Endothelial cell of umbilical vein (primary cell): ENCODE measurements at regions not wholly inside any gene's neighbourhood (a gene's known extent, or its start where the extent isn't known, plus 50 kb on each side); places are given as distances from the start of the nearest gene placed in this dataset.

Source experiments
- BruUV-seq: library from RNA; stranded (reverse); fragments of 400-500 nt; replicated peaks from 2 replicates; lab custom pipeline; 2021; lab: Mats Ljungman, UMichigan
- CTCF ChIA-PET: fragments of 300-600, 350-600 bp; sonication (Branson Sonifier 250); formaldehyde crosslinking; loops from one replicate; lab custom pipeline; 2021; ENCODE audit warnings: antibody characterized with exemption, inconsistent platforms; lab: Charles Lee
- POLR2A ChIA-PET: fragments of 300-600, 350-600 bp; sonication (Branson Sonifier 250); formaldehyde crosslinking; loops from one replicate; lab custom pipeline; 2021; ENCODE audit warnings: antibody characterized with exemption, inconsistent platforms; lab: Charles Lee
- DNase-seq: peaks from one replicate; pipeline ENCODE4 v3.0.0-alpha.2; 2011; ENCODE audit warnings: low read depth, low spot score
- FAIRE-seq: peaks from 2 replicates; lab custom pipeline; 2011; peaks lifted over from hg19 to GRCh38; lab: Jason Lieb, UNC
- H2AFZ ChIP-seq: 2 replicates; pipeline ENCODE4 v1.6.0; 2012; ENCODE audit warnings: low read depth, low read length, control low read depth, inconsistent platforms
- H3K27ac ChIP-seq: 2 replicates; pipeline ENCODE4 v1.5.1; 2011; ENCODE audit warnings: low read depth, mild to moderate bottlenecking, control low read depth, low read length, moderate library complexity; ENCODE audit not compliant: insufficient read depth
- H3K27me3 ChIP-seq, 2 experiments: 2 replicates each; pipeline versions ENCODE4 v1.6.0 to v1.6.1; 2011; ENCODE audit warnings: low read length in 2 of 2, mixed read lengths in 1 of 2; ENCODE audit not compliant: control insufficient read depth in 2 of 2, insufficient read depth in 2 of 2
- H3K36me3 ChIP-seq, 2 experiments: 2 replicates in 1 of 2; 3 replicates in 1 of 2; pipeline ENCODE4 v1.5.1; 2011; ENCODE audit warnings: low read length in 2 of 2, mild to moderate bottlenecking in 1 of 2, moderate library complexity in 1 of 2; ENCODE audit not compliant: control insufficient read depth in 2 of 2, insufficient read depth in 2 of 2; ENCODE audit errors: extremely low read depth in 1 of 2
- H3K4me1 ChIP-seq: 3 replicates; pipeline ENCODE4 v1.5.1; 2011; ENCODE audit warnings: mild to moderate bottlenecking, low read length; ENCODE audit not compliant: control insufficient read depth, insufficient read depth; ENCODE audit errors: extremely low read depth
- H3K4me2 ChIP-seq: 2 replicates; pipeline ENCODE4 v1.6.1; 2011; ENCODE audit warnings: low read length, control low read depth, mixed read lengths; ENCODE audit not compliant: insufficient read depth
- H3K4me3 ChIP-seq, 3 experiments: fragments of 200-600 bp in 1 of 3; sonication (generic), shearing (Covaris generic) in 1 of 3; replicated peaks in 1 of 3; 2 replicates each; pipeline ENCODE4 v1.5.1; 2011 to 2016; ENCODE audit warnings: control low read depth in 3 of 3, low read length in 3 of 3, mild to moderate bottlenecking in 2 of 3, inconsistent platforms in 1 of 3, low read depth in 1 of 3, moderate library complexity in 1 of 3; ENCODE audit not compliant: insufficient read depth in 1 of 3
- H3K79me2 ChIP-seq: 2 replicates; pipeline ENCODE4 v1.6.0; 2012; ENCODE audit warnings: low read length, inconsistent platforms; ENCODE audit not compliant: control insufficient read depth, insufficient read depth
- H3K9ac ChIP-seq: replicated peaks from 2 replicates; pipeline ENCODE3; 2011; ENCODE audit warnings: low read length, control low read depth; ENCODE audit not compliant: insufficient read depth; ENCODE audit errors: extremely low read depth
- H3K9me1 ChIP-seq: replicated peaks from 3 replicates; pipeline ENCODE4 v1.6.0; 2011; ENCODE audit warnings: mild to moderate bottlenecking, low read length; ENCODE audit not compliant: control insufficient read depth, insufficient read depth; ENCODE audit errors: extremely low read depth
- H3K9me3 ChIP-seq: replicated peaks from 2 replicates; pipeline ENCODE4 v1.5.1; 2012; ENCODE audit warnings: low read length, inconsistent platforms; ENCODE audit not compliant: control insufficient read depth, insufficient read depth
- H4K20me1 ChIP-seq: replicated peaks from 2 replicates; pipeline ENCODE3; 2011; ENCODE audit warnings: mild to moderate bottlenecking, low read length; ENCODE audit not compliant: control insufficient read depth, insufficient read depth; ENCODE audit errors: extremely low read depth
- EZH2 ChIP-seq: IDR thresholded peaks from 2 replicates; pipeline ENCODE4 v1.6.1; 2012; ENCODE audit warnings: borderline replicate concordance, low read depth, mild to moderate bottlenecking, moderate library complexity, low read length, inconsistent platforms; ENCODE audit not compliant: severe bottlenecking
- FOS ChIP-seq: IDR thresholded peaks from 2 replicates; pipeline ENCODE4 v1.6.1; 2011; ENCODE audit warnings: mild to moderate bottlenecking, low read length, moderate library complexity, borderline replicate concordance; ENCODE audit not compliant: insufficient read depth
- GATA2 ChIP-seq: IDR thresholded peaks from 2 replicates; pipeline ENCODE4 v1.7.0; 2011; ENCODE audit warnings: low read depth, mild to moderate bottlenecking, moderate library complexity, mixed read lengths, low read length; ENCODE audit not compliant: insufficient read length, insufficient read depth
- JUN ChIP-seq: IDR thresholded peaks from 2 replicates; pipeline ENCODE4 v1.6.1; 2011; ENCODE audit warnings: borderline replicate concordance, low read depth; ENCODE audit not compliant: insufficient read length, insufficient read depth
- MAX ChIP-seq: IDR thresholded peaks from 2 replicates; pipeline ENCODE4 v1.6.1; 2011; ENCODE audit not compliant: insufficient read depth, insufficient read length
- MYC ChIP-seq: IDR thresholded peaks from one replicate; pipeline ENCODE4 v1.6.1; 2011; ENCODE audit warnings: mild to moderate bottlenecking, low read depth, low read length
- POLR2A ChIP-seq: IDR thresholded peaks from 2 replicates; pipeline ENCODE4 v1.6.1; 2012; ENCODE audit warnings: low read depth, mild to moderate bottlenecking, control low read depth, low read length
- POLR2AphosphoS5 ChIP-seq: IDR thresholded peaks from 2 replicates; pipeline ENCODE4 v1.6.1; 2012; ENCODE audit warnings: low read depth, mild to moderate bottlenecking, control low read depth, low read length, moderate library complexity; ENCODE audit not compliant: insufficient read depth
- dilution Hi-C: fragments of 300-500 bp; cut with MboI; formaldehyde crosslinking; loops from one replicate; pipeline ENCODE4 v1.15.0; 2019; ENCODE audit warnings: low sequenced_read_pairs; ENCODE audit not compliant: extremely low pct_ligation_motif_present
- intact Hi-C: fragments of 100-400 bp; cut with micrococcal nuclease; formaldehyde crosslinking; loops from one replicate; pipeline ENCODE4 v1.10.0; 2022
- TF ChIP-seq, protein P1 (sequence below), 2 donors: IDR thresholded peaks; 1 replicate in 1 of 2; 2 replicates in 1 of 2; pipeline ENCODE4 v1.5.1; 2011; ENCODE audit warnings: low read length in 2 of 2, mild to moderate bottlenecking in 2 of 2, moderate library complexity in 2 of 2, control low read depth in 1 of 2, inconsistent platforms in 1 of 2, low read depth in 1 of 2; ENCODE audit not compliant: insufficient read depth in 1 of 2; ENCODE audit errors: extremely low read depth in 1 of 2

GRCh38 chr2:215621381-215621780, 185.5 kb upstream of the FN1 start:
- Histone ChIP-seq H4K20me1 (no peaks in the 10 kb centered on the region), H3K4me1 (peaks cover 37% of the 10 kb centered on the region), H3K4me3 (no peak overlapping the region), H2AFZ (no peak overlapping the region), H3K36me3 (peaks cover 14 to 16% of the 10 kb centered on the region in 2 experiments), H3K9me3 (no peaks in the 10 kb centered on the region), H3K27me3 (no peaks in the 10 kb centered on the region), H3K9ac (no peak overlapping the region), H3K27ac (no peak overlapping the region), H3K9me1 (no peaks in the 10 kb centered on the region), H3K4me2 (no peak overlapping the region), H3K79me2 (no peaks in the 10 kb centered on the region)
- DNase-seq (no peak), FAIRE-seq (no peak)
- dilution Hi-C loops = no loop called here
- no TSS peak for BruUV-seq
- intact Hi-C loops = no loop called here
- TF ChIP-seq POLR2AphosphoS5 (no peak), MAX (no peak), MYC (no peak), POLR2A (no peak), JUN (no peak), EZH2 (no peak), GATA2 (no peak), FOS (no peak)
- TF ChIP-seq, protein P1, sequence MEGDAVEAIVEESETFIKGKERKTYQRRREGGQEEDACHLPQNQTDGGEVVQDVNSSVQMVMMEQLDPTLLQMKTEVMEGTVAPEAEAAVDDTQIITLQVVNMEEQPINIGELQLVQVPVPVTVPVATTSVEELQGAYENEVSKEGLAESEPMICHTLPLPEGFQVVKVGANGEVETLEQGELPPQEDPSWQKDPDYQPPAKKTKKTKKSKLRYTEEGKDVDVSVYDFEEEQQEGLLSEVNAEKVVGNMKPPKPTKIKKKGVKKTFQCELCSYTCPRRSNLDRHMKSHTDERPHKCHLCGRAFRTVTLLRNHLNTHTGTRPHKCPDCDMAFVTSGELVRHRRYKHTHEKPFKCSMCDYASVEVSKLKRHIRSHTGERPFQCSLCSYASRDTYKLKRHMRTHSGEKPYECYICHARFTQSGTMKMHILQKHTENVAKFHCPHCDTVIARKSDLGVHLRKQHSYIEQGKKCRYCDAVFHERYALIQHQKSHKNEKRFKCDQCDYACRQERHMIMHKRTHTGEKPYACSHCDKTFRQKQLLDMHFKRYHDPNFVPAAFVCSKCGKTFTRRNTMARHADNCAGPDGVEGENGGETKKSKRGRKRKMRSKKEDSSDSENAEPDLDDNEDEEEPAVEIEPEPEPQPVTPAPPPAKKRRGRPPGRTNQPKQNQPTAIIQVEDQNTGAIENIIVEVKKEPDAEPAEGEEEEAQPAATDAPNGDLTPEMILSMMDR (IDR thresholded peaks at IDR 0.05; ENCODE audit: extremely low read depth in 1 of 2, insufficient read depth in 1 of 2, low read depth in 1 of 2, low read length in 2 of 2) = no peak
- ChIA-PET CTCF (interaction anchor here (1.7 kb wide), 1 partner anchor 207 kb away, joined by 4 read pairs; no protein-coding TSS in a partner anchor), POLR2A (no interaction called here)
